GM19468 (cell line): ENCODE measurements at regions not wholly inside any gene's neighbourhood (a gene's known extent, or its start where the extent isn't known, plus 50 kb on each side); places are given as distances from the start of the nearest gene placed in this dataset.

Experiments
- ATAC-seq: cut with Tn5 transposase; IDR thresholded peaks from one replicate; pipeline ENCODE4 v1.9.1; 2021; ENCODE audit warnings: mild to moderate bottlenecking, moderate library complexity, moderate number of reproducible peaks; ENCODE audit not compliant: unreplicated experiment; ENCODE audit errors: extremely low read depth

- no peak for ATAC-seq
These were observed 137.5 kb downstream of the TMCO5A start for GRCh38 chr15:38072007-38072347.

- ATAC-seq = peak; percentile 26
These were observed 138.1 kb downstream of the TMCO5A start for GRCh38 chr15:38072348-38073177.

- no peak for ATAC-seq
These were observed 138.9 kb downstream of the TMCO5A start for GRCh38 chr15:38073178-38073946.

- ATAC-seq = no peak
These were observed 139.6 kb downstream of the TMCO5A start for GRCh38 chr15:38074029-38074428.

GRCh38 chr15:38075466-38075865 is 141.0 kb downstream of the TMCO5A start:
- ATAC-seq = no peak

GRCh38 chr15:38076786-38077185 is 142.3 kb downstream of the TMCO5A start:
- no peak for ATAC-seq

- ATAC-seq = no peak
These were observed 144.8 kb downstream of the TMCO5A start for GRCh38 chr15:38079236-38079635.

- ATAC-seq = no peak
These were observed 146.3 kb downstream of the TMCO5A start for GRCh38 chr15:38080651-38081275.

- peak; percentile 68 for ATAC-seq
These were observed 149.8 kb downstream of the TMCO5A start for GRCh38 chr15:38084289-38084688.

- ATAC-seq = no peak
These were observed 150.7 kb downstream of the TMCO5A start for GRCh38 chr15:38085114-38085513.

GRCh38 chr15:38085931-38086568 is 151.6 kb downstream of the TMCO5A start:
- no peak for ATAC-seq

- no peak for ATAC-seq
These were observed 152.2 kb downstream of the TMCO5A start for GRCh38 chr15:38086611-38087010.

GRCh38 chr15:38088971-38089370 is 154.5 kb downstream of the TMCO5A start:
- no peak for ATAC-seq

GRCh38 chr15:38090223-38090622 is 155.8 kb downstream of the TMCO5A start:
- ATAC-seq = no peak

GRCh38 chr15:38090678-38091077 is 156.2 kb downstream of the TMCO5A start:
- no peak for ATAC-seq

GRCh38 chr15:38091078-38091645 is 156.7 kb downstream of the TMCO5A start:
- no peak for ATAC-seq

GRCh38 chr15:38093931-38094330 is 158.7 kb upstream of the SPRED1 start:
- no peak for ATAC-seq

GRCh38 chr15:38102972-38103371 is 149.7 kb upstream of the SPRED1 start:
- no peak for ATAC-seq

GRCh38 chr15:38103564-38103963 is 149.1 kb upstream of the SPRED1 start:
- no peak for ATAC-seq

- ATAC-seq = no peak
These were observed 141.6 kb upstream of the SPRED1 start for GRCh38 chr15:38111070-38111469.
